HG02588 (cell line): ENCODE measurements at regions not wholly inside any gene's neighbourhood (a gene's known extent, or its start where the extent isn't known, plus 50 kb on each side); places are given as distances from the start of the nearest gene placed in this dataset.
"Not testable (repeated sequence)": the region's sequence is repeated elsewhere in the genome, so short reads cannot be mapped to it uniquely, and the experiment has no call there.

Experiments used
- ATAC-seq: cut with Tn5 transposase; IDR thresholded peaks from one replicate; pipeline ENCODE4 v1.9.1; 2021; ENCODE audit warnings: mild to moderate bottlenecking, moderate library complexity; ENCODE audit not compliant: unreplicated experiment

GRCh38 chr1:232327899-232328298 lies 302.0 kb downstream of the SIPA1L2 start:
- ATAC-seq: no peak

GRCh38 chr1:232327269-232327668 lies 302.7 kb downstream of the SIPA1L2 start:
- no peak for ATAC-seq

- ATAC-seq: no peak
Measured at GRCh38 chr1:232322162-232322734, 307.7 kb downstream of the SIPA1L2 start.

- ATAC-seq: no peak
Measured at GRCh38 chr1:232319518-232320210, 310.3 kb downstream of the SIPA1L2 start.

GRCh38 chr1:232319072-232319471 lies 310.9 kb downstream of the SIPA1L2 start:
- ATAC-seq: no peak

- no peak for ATAC-seq
Measured at GRCh38 chr1:232318143-232318542, 311.8 kb downstream of the SIPA1L2 start.

GRCh38 chr1:232317350-232317749 lies 312.6 kb downstream of the SIPA1L2 start:
- no peak for ATAC-seq

GRCh38 chr1:232316864-232317263 lies 313.1 kb downstream of the SIPA1L2 start:
- no peak for ATAC-seq

GRCh38 chr1:232313876-232314275 lies 316.1 kb downstream of the SIPA1L2 start:
- ATAC-seq: not testable (repeated sequence)

- no peak for ATAC-seq
Measured at GRCh38 chr1:232310541-232310940, 319.4 kb downstream of the SIPA1L2 start.

- no peak for ATAC-seq
Measured at GRCh38 chr1:232308616-232309015, 321.3 kb downstream of the SIPA1L2 start.

GRCh38 chr1:232307296-232308017 lies 322.5 kb downstream of the SIPA1L2 start:
- ATAC-seq: no peak

GRCh38 chr1:232306269-232306961 lies 323.5 kb downstream of the SIPA1L2 start:
- ATAC-seq: no peak

- no peak for ATAC-seq
Measured at GRCh38 chr1:232305050-232305449, 324.9 kb downstream of the SIPA1L2 start.

GRCh38 chr1:232303222-232303620 lies 326.7 kb downstream of the SIPA1L2 start:
- no peak for ATAC-seq

- no peak for ATAC-seq
Measured at GRCh38 chr1:232302376-232303221, 327.3 kb downstream of the SIPA1L2 start.

- ATAC-seq: no peak
Measured at GRCh38 chr1:232301246-232301645, 328.7 kb downstream of the SIPA1L2 start.

- ATAC-seq: no peak
Measured at GRCh38 chr1:232300466-232300865, 329.5 kb downstream of the SIPA1L2 start.

- ATAC-seq: no peak
Measured at GRCh38 chr1:232296461-232296860, 333.5 kb downstream of the SIPA1L2 start.

GRCh38 chr1:232293361-232293760 lies 336.6 kb downstream of the SIPA1L2 start:
- no peak for ATAC-seq

- no peak for ATAC-seq
Measured at GRCh38 chr1:232292818-232293217, 337.1 kb downstream of the SIPA1L2 start.
